HG02840 (cell line): ENCODE measurements at regions not wholly inside any gene's neighbourhood (a gene's known extent, or its start where the extent isn't known, plus 50 kb on each side); places are given as distances from the start of the nearest gene placed in this dataset.

ENCODE experiments used
- ATAC-seq: cut with Tn5 transposase; IDR thresholded peaks from one replicate; pipeline ENCODE4 v1.9.1; 2021; ENCODE audit warnings: mild to moderate bottlenecking, moderate library complexity, moderate number of reproducible peaks; ENCODE audit not compliant: unreplicated experiment, low FRiP score

DNA sequence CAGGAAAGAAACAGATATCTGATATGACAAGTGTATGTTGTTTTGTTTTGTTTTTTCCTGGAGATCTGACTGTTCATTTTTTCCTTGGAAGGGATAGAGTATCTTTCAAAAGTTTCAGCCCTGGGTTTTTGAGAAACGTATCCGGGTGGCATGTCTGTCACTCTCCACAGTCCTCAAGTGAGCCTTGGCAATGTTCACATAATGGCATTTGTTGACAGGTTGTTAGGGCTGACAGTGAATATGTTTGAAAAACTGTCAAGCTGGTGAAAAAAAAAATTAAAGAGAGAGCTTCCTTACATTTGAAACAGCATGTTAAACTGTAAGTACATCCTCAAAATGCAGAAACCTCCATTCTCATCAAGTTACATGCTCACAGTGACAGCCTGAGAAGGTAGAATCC lies 113.0 kb upstream of the DYNLRB2 start:
- no peak for ATAC-seq

DNA sequence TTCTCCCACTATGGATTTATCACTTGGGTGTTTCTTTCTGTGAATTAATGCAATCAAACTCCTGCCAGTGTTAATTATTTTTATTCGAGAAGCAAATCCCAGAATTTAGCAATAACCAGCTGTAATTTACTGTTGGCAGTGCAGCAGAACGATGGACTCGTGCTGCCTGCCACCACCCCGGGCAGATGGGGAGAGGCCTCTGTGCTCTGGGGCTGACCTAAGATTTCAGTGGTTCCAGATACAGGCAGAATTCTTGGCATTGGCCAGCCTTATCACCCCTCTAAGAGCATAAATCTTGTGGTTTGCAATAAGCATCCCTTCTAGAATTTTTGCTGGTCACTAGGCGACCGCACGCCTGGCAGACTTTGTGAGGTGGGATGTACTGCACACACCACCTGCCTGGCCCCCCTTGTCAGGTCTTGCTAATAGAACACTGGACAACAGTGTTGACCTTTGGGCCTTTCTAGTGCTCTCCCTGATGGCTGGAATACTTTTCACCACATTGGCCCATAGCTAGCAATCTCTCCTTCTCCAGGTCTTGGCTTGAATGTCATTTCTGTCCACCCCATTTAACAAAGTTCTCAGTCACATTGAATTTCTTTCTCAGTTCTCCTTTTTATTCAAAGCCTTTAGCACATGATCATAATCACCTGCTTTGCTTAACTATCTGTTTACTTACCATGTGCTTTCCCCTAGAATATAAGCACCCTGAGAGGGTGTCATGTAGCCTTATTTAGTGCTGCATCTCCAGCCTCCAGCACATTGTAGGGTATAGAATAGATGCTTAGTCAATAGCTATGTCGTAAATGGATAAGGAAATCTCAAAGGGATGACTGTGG lies 122.1 kb upstream of the DYNLRB2 start:
- no peak for ATAC-seq

DNA sequence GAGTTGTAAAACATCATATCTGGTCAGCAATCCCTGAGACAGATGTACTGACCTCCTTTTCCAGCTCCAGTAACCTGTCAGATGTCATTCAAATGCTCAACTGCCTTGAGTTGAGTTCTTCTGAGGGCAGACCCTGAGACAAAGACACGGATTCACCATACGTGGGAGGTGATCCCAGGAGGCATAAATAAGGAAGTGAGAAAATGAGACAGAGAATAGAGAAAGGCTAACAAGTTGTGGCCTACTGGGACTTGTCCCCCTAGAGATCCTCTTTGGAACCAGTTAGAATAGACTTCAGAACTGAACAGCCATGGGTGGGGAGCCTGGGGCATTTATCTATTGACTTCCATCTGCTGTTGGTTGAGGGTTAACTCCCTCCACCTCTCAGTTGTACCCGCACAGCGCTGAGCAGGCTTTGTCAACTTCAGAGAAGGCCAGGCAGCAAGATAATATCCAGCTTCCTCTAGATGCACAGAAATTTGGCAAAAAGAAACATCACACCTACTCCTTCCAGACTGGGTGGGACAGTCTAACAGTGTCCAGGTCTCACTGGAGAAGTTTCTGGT lies 123.0 kb upstream of the DYNLRB2 start:
- ATAC-seq: no peak

DNA sequence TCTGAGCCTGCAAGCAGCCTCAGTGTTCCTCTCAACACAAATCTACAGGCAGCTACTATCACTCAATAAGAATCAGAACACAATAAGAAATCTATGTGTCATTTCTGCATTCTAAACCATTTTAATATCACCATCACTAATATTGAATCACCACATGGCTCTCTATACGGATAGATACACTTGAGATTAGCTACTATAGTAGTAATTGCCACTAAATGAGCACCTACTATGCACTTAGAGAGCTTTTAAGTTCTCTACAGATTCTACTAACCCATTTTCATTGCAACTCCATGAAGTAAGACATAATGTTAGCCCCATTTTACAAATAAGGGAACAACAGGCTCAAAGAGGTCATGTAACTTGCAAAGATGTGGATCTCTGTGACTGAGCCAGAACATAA lies 132.8 kb upstream of the DYNLRB2 start:
- ATAC-seq: no peak

DNA sequence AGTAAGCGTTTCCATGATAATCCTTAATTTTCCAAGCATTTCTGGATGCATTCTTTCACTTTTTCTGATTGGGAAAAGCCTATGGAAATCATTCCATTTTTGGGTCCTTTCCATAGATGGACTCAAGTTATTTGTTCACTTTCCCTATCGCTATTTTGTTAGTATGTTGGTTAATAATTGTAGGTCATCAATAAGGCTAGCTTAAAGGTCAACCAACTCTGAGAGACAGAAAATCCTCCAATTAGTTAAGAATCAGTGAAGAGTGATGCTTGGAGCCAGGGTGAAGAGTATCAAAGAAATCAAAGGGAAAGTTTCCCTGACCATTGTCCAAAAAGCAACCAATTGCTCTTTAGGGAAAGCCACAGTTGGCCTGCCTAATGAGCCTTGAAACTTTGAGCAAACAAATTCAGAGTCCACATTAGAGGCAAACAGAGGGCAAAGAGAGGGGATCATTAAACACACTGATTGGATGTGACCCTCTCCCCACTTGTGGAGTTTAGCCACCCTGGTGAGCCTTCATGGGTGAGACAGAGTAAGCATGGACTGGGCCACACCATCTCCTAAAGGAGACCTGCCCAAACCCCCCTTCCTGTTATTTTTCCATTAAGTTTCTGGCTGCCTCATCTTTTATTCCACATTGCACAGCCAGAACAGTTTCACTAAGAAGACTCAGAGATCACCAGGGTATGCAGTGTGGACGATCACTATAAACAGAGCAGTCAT lies 133.4 kb upstream of the DYNLRB2 start:
- ATAC-seq: no peak

DNA sequence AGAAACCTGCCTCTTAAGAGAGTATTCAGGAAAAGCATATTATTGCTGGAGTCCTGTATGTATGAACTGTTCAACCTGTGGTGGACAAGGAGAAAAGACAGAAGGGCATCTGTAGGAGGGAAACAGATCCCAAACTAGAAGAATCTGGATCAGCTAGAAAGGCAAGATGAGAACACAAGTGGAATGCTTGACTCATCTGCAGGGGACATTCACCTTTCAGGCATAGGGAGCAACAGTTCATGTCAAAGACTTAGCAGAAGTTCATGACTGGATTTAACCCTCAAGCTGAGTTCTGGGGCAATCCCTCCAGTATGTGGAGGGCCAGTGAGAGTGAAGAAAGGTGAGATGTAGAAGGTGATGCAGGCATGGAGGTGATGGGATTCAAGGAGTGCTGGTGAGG lies 135.9 kb upstream of the DYNLRB2 start:
- ATAC-seq: no peak

DNA sequence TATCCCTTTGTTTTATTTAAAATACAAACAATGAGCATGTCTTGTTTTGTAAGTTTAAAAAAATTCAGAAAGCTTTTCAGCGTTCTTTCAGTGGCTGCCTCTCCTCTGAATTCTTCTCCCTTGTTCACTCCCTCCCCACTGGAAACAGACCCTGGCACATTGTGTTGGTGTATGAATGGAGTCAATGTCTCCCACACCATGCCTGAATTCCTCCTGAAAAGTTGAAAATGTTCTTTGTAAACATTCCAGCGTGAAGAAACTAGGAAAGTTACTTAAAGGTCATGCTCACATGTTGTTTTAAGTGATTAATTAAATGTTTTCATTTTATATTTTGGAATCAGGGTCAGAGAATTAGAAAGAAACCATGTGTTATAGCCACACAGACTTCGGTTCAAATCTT lies 136.9 kb upstream of the DYNLRB2 start:
- ATAC-seq: no peak

DNA sequence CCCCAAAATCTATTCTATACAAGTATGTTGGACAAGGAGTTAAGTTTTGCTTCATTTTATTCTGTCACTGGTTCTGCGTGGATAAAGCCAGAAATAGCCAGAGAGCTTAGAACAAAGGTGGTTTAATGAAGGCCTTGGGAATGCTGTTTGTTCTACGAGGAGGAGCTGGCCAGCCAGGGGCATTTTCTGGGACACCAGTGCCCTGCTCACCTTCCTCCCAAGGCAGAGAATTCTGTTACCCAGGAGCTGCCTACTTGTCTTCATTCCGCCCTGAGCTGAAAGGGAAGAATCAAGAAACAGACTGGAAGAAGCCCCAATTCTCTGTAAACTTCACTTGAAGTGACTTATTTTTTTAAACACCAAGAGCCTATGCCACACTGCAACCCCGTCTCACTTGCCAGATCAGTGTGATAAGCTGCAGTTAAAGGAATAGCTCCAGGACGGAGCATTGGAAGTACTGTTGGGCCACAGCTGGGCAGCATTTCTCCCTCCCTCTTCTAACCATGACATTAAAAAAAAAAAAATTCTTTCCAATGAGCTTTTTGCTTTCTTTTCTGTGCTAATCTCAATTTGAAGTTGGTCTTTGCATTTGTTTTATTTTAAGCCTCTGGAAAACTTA lies 149.8 kb upstream of the DYNLRB2 start:
- ATAC-seq: no peak

DNA sequence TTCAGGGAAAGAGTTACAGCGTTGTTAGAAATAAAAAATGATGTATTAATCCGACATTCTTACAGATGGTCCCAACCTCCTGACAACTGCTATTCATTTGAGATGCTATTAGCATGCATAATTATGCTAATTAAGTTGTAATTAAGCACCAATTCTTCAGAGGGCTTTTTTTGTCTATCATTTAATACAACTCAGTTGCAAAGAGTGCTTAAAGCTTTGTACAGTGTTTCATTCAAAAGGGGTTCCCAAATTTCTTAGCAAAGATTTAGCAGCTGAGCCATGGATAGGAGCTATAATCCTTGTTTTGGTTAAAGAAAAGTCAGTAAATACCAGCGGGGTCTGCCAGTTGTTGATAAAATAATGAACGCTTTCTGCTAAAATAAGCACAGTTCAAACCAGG lies 150.7 kb upstream of the DYNLRB2 start:
- no peak for ATAC-seq

DNA sequence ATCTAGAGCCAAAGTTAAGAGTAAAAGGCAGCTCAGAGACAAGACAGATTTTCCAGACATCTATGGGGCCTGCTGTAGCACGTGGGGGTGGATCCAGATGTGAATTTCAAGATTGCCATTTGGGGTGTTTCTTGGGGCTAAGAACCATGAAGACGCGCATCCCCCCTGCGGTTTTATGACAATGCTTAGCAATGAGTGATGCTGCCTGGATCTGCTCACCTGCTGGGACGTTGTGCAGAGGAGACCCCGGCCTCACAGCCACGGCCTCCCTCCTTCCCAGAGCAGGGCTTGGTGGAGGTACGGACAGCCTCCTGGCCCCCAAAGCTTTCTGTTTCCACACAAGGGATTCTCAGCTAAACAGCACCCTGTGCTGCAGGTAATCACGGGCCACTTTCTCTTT lies 151.5 kb upstream of the DYNLRB2 start:
- no peak for ATAC-seq

DNA sequence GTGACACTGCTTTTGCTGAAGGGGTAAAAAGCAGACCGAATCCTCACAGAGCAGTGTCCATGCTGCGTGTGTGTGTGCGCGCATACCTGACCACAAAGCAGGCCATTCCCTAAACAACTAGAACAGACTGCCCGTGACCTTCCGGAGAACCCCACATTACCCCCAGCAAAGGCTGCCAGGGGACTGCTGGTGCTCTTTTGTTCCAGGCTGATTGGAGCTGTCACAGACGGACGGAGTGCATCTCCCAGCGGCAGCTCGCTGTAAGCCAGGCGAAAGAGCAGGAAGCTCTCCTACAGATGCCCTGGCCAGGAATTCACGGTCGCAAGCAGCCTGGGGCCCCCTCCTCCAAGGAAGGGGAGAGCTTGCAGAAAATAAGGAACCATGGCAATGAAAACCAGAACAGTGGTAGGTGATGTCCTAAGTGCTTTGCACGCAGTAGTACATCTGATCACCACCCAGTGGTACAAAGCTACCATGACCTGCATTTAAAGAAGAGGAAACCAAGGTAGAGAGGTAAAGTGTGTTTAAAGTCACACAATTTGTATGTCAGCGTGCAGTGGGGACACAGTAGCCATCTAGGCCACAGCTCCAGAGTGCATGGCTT lies 153.4 kb upstream of the DYNLRB2 start:
- ATAC-seq: no peak

DNA sequence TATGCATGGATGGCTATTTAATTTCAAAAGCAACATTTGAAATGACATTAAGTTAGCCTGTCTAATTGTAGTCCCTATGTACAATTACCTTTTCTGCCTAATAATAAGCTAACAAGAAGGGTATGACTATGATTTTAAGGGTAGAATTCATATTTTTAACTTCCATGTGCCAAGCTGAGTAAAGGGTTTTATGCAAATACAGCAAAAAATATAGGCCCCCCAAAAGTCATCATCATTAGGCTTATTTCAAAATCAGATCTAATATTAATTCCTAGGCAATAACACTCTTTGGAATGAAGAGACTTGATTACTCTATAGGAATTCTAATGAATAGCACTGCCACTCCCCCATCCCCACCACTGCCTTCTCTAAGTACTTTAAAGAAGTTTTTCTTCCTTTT lies 155.9 kb upstream of the DYNLRB2 start:
- no peak for ATAC-seq

DNA sequence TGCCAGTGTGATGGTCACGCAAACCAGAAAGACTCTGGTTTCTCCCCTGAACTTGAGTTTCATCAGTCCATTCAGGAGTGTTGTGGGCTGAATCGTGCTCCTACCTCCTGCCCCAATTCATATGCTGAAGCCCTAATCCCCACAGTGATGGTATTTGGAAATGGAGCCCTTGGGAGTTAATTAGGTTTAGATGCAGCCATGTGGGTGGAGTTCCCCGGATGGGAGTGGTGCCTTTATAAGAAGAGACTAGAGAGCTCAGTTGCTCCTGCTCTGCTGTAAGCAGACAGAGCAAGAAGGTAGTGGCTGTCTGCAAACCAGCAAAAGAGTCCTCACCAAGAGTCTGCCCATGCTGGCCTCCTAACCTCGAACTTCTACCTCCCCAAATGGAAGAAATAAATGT lies 160.3 kb upstream of the DYNLRB2 start:
- ATAC-seq: no peak

DNA sequence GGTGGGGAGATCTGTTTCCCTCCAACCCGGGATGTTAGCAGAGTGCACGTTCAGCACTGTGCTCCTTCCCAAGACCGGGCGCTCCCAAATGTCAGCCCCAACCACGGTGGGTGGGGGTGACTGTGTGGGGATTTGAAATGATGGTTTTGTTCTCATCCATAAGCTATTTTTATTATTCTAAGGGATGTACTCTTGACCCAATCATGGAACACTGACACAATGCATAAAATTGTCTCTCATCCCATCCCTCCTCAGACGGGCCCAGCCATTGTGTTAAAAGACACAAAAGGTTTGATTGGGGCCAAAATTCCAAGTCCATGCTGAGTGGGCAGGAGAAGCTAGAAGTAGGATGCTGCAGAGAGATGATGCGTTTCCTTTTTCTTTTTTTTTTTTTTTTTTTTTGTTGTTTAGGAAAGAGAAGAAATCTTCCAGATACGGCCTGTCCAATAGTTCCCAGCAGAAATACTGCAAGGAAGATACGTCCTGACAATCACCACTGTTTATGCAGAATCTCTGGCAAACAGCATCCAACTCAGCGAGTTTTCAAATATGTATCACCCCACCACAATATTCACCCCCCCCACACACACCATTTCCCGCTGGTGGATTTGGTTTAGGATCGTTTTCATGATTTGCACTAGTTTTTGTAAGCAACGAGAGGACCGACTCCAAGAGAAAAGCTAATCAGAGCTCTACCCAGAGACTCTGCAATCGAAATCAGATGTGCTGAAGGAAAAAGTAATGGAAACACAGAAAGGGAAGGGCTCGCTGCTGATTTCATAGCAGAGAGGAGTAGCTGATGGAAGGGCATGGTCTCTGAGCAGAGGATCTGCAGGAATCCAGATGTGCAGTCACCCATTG lies 163.5 kb upstream of the DYNLRB2 start:
- ATAC-seq: no peak

DNA sequence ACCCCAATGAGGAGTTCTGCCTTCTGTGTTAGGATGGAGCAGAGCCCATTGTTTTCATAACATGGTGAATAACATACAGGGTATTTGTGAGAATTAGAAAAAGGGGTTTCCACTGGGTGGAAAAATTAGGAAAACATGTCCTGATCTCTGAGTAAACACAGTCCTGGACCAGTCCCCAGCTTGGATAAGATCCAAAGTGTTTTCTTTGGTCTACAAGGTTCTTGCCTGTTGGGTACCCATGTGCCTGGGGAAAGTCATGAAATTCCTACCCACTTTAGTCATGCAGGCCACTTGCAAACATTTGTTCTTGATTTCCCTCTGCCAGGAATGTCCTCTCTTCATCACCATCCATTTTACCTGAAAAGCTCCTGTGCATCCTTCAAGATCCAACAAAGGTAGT lies 164.8 kb upstream of the DYNLRB2 start:
- ATAC-seq: no peak

DNA sequence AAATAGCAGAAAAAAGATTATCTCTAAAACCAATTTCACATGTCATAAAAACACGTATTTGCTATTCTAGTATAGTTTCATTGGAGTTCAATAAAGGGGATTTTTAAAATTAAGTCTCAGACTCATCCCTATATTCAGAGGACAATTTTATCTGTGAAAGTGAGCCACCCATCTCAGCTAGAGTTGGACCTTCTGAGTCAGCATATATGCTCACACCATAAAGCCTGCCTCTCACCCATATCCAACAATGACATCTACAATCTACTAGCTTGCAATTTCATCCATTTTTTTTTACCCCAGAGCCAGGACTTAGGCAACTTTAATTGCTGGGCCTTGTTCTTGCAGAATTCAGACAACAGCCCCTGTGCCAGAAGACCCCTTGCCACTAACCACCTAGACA lies 165.3 kb upstream of the DYNLRB2 start:
- no peak for ATAC-seq

DNA sequence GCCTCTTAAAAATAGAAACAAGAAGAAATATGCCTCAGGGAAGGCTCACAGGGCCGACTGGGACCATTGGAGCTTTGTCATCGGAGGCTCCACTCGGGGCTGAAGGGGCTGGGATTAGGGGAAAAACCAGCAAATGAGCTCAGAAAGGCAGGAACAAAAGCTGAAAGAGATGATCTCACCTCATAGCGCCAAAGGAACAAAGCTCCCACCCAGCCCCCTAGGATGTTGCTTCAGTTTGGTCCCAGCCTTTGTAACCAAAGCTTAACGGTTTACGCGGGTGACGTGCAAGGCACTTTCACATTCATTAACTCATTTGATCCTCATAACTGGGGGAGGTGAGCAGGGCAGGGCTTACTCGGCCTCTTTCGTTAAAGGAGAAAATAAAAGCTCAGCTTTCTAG lies 168.5 kb upstream of the DYNLRB2 start:
- ATAC-seq: no peak

DNA sequence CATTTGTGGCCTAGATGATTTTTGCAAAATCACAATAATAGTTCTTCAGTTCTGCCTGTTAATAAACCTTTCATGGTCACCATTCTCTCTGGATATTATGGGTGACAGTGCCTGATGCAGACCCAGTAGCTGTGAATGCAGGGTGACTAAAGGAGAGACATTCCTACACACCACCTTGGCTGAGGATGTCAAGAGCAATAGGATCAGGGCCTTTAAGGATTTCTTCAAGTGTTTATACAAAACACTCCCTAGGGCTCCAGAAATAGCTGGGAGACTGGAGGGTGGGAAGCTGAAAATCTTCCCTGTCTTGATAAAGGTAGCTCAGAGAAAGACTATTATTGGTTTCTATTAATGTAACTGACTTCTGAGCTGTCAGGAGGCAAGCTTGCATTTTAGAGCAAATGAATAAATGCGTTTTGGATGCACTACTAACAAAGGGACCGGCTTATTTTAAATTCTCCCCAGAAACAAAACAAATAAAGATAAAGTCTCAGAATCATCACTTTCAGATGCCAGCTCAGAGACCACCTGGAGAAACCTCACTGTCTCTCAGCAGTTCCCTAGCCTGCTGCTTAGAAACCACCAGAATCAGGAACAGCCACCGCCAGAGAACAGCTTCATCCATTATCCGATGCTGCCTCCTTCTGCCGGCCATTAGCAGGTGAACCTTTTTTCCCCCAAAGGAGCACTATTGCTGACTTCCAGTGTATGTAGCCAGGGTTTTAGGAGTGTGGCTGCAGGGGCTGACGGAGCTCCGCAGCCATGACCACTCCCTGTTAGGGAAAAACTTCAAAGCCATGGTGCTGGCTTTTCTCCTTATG lies 171.4 kb upstream of the DYNLRB2 start:
- ATAC-seq: no peak

DNA sequence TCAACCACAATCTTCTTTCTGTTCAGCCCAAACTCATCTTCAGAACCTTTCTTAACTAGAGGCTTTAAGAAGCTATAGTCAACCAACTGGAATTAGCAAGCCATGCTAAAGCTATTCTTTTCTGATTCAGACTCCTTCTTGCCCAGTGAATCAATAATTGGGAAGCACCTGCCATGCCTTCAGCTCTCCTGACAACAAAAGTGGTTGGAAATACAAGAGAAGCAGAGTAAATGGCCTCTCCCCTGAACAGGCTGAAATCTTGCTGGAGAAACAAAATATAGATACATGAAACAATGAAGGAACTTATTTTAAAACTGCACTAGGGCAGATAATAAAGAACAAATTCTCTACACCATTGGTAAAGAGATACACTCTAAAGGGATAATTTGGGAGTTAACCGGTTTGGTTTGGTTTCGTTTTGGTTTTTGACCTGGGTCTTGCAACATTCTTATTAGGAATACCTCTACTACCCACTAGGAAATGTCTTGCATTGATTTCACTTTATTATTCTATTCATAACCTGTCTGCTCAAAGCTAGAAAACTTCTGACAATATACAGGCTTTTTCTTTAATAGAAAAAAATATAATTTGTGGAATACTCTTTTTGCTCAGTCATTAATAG lies 173.6 kb upstream of the DYNLRB2 start:
- no peak for ATAC-seq
